Left ventricle myocardium superior (tissue), 1 donor: ENCODE measurements at regions not wholly inside any gene's neighbourhood (a gene's known extent, or its start where the extent isn't known, plus 50 kb on each side); places are given as distances from the start of the nearest gene placed in this dataset.
"Not testable (repeated sequence)": the region's sequence is repeated elsewhere in the genome, so short reads cannot be mapped to it uniquely, and the experiment has no call there.

Experiments
- ATAC-seq: fragments of 200-7000 bp; cut with Tn5 transposase; one replicate; pipeline ENCODE4 v1.9.1; 2020; ENCODE audit warnings: mild to moderate bottlenecking, moderate library complexity
- DNase-seq: peaks from one replicate; pipeline ENCODE4 v3.0.0-alpha.2; 2020
- intact Hi-C: fragments of 100-400 bp; cut with micrococcal nuclease; formaldehyde crosslinking; loops from one replicate; pipeline ENCODE4 v1.11.0; 2022
- donor health status: DM: no; HTN: yes; CAD: no; lungs with severe emphysema.

GRCh38 chr12:19657118-19657731 lies 217.9 kb downstream of the AEBP2 start:
- ATAC-seq = no peak
- intact Hi-C loops = no loop called here

GRCh38 chr12:19657732-19658130 lies 218.4 kb downstream of the AEBP2 start:
- DNase-seq (no peak), ATAC-seq (no peak)
- intact Hi-C loops = no loop called here

More at GRCh38 chr12:19657118-19657731, 217.9 kb downstream of the AEBP2 start:
- no peak for DNase-seq

- ATAC-seq = no peak
- DNase-seq = no peak
Measured at GRCh38 chr12:19659086-19659485, 219.8 kb downstream of the AEBP2 start.

GRCh38 chr12:19659501-19659900 lies 220.2 kb downstream of the AEBP2 start:
- DNase-seq = no peak
- intact Hi-C loops = no loop called here
- ATAC-seq = no peak

More at GRCh38 chr12:19659086-19659485, 219.8 kb downstream of the AEBP2 start:
- intact Hi-C loops = no loop called here

- ATAC-seq (no peak), DNase-seq (no peak)
- intact Hi-C loops = no loop called here
Measured at GRCh38 chr12:19665121-19665900, 226.0 kb downstream of the AEBP2 start.

GRCh38 chr12:19666070-19666469 lies 226.8 kb downstream of the AEBP2 start:
- intact Hi-C loops = no loop called here
- ATAC-seq (no peak), DNase-seq (no peak)

GRCh38 chr12:19669793-19670192 lies 230.5 kb downstream of the AEBP2 start:
- intact Hi-C loops = no loop called here
- ATAC-seq = no peak
- no peak for DNase-seq

GRCh38 chr12:19671695-19672094 lies 232.4 kb downstream of the AEBP2 start:
- intact Hi-C loops = no loop called here
- ATAC-seq (no peak), DNase-seq (no peak)

- intact Hi-C loops = no loop called here
- ATAC-seq (no peak), DNase-seq (no peak)
Measured at GRCh38 chr12:19674437-19674836, 235.1 kb downstream of the AEBP2 start.

GRCh38 chr12:19675361-19675760 lies 236.1 kb downstream of the AEBP2 start:
- ATAC-seq (no peak), DNase-seq (no peak)
- intact Hi-C loops = no loop called here

- ATAC-seq, intact Hi-C loops, DNase-seq: not testable (repeated sequence)
Measured at GRCh38 chr12:19678501-19678900, 239.2 kb downstream of the AEBP2 start.

- intact Hi-C loops = no loop called here
- DNase-seq (no peak), ATAC-seq (no peak)
Measured at GRCh38 chr12:19681007-19681406, 241.7 kb downstream of the AEBP2 start.

GRCh38 chr12:19683178-19683927 lies 244.1 kb downstream of the AEBP2 start:
- intact Hi-C loops = no loop called here
- no peak for ATAC-seq
- DNase-seq = no peak

- ATAC-seq = no peak
- DNase-seq = no peak
- intact Hi-C loops = no loop called here
Measured at GRCh38 chr12:19687371-19687770, 248.1 kb downstream of the AEBP2 start.

GRCh38 chr12:19688532-19688931 lies 249.2 kb downstream of the AEBP2 start:
- DNase-seq (no peak), ATAC-seq (no peak)
- intact Hi-C loops = no loop called here

- intact Hi-C loops = no loop called here
- ATAC-seq = no peak
- no peak for DNase-seq
Measured at GRCh38 chr12:19689226-19689625, 249.9 kb downstream of the AEBP2 start.

GRCh38 chr12:19689801-19690472 lies 250.6 kb downstream of the AEBP2 start:
- no peak for DNase-seq
- no peak for ATAC-seq
- intact Hi-C loops = no loop called here

- DNase-seq (no peak), ATAC-seq (peak; percentile 90)
- intact Hi-C loops = no loop called here
Measured at GRCh38 chr12:19692091-19692490, 252.8 kb downstream of the AEBP2 start.

GRCh38 chr12:19692566-19692965 lies 253.3 kb downstream of the AEBP2 start:
- DNase-seq (no peak), ATAC-seq (no peak)
- intact Hi-C loops = no loop called here

GRCh38 chr12:19694627-19695026 lies 255.3 kb downstream of the AEBP2 start:
- intact Hi-C loops = no loop called here
- no peak for ATAC-seq
- no peak for DNase-seq
